H1 (cell line): ENCODE measurements at regions not wholly inside any gene's neighbourhood (a gene's known extent, or its start where the extent isn't known, plus 50 kb on each side); places are given as distances from the start of the nearest gene placed in this dataset.

Experiments used
- ASH2L ChIP-seq: fragments of 200-600, 300-600 bp; sonication (generic); IDR thresholded peaks from one replicate; pipeline ENCODE4 v1.7.1; 2017; ENCODE audit warnings: low read length
- CBX8 ChIP-seq: fragments of 300-800, 300-1000 bp; sonication (generic); IDR thresholded peaks from 2 replicates; pipeline ENCODE4 v1.7.1; 2016; ENCODE audit warnings: low read depth, low read length, borderline replicate concordance
- E2F6 ChIP-seq: IDR thresholded peaks from 2 replicates; pipeline ENCODE4 v1.6.1; 2012; ENCODE audit warnings: inconsistent platforms
- EGR1 ChIP-seq: IDR thresholded peaks from 2 replicates; pipeline ENCODE4 v1.6.1; 2011; ENCODE audit warnings: low read depth, low read length, borderline replicate concordance
- RNF2 ChIP-seq: fragments of 200-900, 300-1000 bp; sonication (generic); IDR thresholded peaks from 2 replicates; pipeline ENCODE4 v1.7.1; 2016; ENCODE audit warnings: borderline replicate concordance, low read depth, mild to moderate bottlenecking, antibody characterized with exemption, low read length; ENCODE audit not compliant: poor library complexity, severe bottlenecking; ENCODE audit errors: missing control alignments
- TCF12 ChIP-seq: IDR thresholded peaks from 2 replicates; pipeline ENCODE4 v1.6.1; 2011; ENCODE audit warnings: low read depth, mild to moderate bottlenecking, low read length

- no peak for TF ChIP-seq CBX8
- no peak for TF ChIP-seq E2F6
- no peak for TF ChIP-seq EGR1
- no peak for TF ChIP-seq ASH2L
- TF ChIP-seq RNF2: no peak
- TF ChIP-seq TCF12: no peak
Measured at GRCh38 chr10:125359401-125359800, 199.0 kb upstream of the CTBP2 start (continued).
